Neural cell (in vitro differentiated cells): ENCODE measurements at regions not wholly inside any gene's neighbourhood (a gene's known extent, or its start where the extent isn't known, plus 50 kb on each side); places are given as distances from the start of the nearest gene placed in this dataset.

Experiments used
- EP300 ChIP-seq: fragments of 450-650 bp; conservative IDR thresholded peaks from 2 replicates; pipeline ENCODE4 v1.6.1; 2014; ENCODE audit warnings: antibody characterized with exemption, mild to moderate bottlenecking, moderate library complexity; ENCODE audit not compliant: poor library complexity, severe bottlenecking
- EZH2 ChIP-seq: fragments of 200-600, 300-800 bp; shearing (Covaris generic), sonication (generic); IDR thresholded peaks from 2 replicates; pipeline ENCODE4 v1.6.1; 2014; ENCODE audit warnings: antibody characterized with exemption, low read length, borderline replicate concordance, mild to moderate bottlenecking; ENCODE audit not compliant: insufficient read depth, poor library complexity, severe bottlenecking
- POLR2AphosphoS5 ChIP-seq: IDR thresholded peaks from 2 replicates; pipeline ENCODE4 v1.6.1; 2012
- TAF1 ChIP-seq: IDR thresholded peaks from 2 replicates; pipeline ENCODE4 v1.6.1; 2012; ENCODE audit warnings: low read depth
- TF ChIP-seq, protein P1 (sequence below): fragments of 450-650 bp; IDR thresholded peaks from 2 replicates; pipeline ENCODE4 v1.5.1; 2014; ENCODE audit warnings: antibody characterized with exemption, mild to moderate bottlenecking, moderate library complexity; ENCODE audit not compliant: poor library complexity, severe bottlenecking

DNA sequence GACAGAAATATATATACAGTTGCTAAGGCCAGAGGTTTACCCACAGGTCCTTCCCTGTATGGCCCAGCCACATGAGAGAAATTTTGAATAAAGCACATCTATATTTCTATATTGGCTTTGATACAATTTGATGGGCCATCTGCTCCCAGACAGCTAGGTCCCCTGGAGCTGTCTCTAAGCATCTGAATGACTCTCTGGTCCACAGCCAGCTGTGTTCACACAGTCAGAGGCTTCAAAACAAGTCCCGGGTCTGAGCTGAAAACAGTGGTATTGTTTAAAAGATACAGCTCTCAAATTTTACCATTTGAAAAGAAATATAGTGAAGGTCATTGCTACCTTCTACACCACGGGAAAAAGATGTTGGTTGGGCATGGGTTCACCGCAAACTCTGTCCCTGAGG lies 161.1 kb downstream of the SLC35B3 start:
- TF ChIP-seq EP300 (no peak), POLR2AphosphoS5 (no peak), EZH2 (no peak), TAF1 (no peak)
- TF ChIP-seq, protein P1, sequence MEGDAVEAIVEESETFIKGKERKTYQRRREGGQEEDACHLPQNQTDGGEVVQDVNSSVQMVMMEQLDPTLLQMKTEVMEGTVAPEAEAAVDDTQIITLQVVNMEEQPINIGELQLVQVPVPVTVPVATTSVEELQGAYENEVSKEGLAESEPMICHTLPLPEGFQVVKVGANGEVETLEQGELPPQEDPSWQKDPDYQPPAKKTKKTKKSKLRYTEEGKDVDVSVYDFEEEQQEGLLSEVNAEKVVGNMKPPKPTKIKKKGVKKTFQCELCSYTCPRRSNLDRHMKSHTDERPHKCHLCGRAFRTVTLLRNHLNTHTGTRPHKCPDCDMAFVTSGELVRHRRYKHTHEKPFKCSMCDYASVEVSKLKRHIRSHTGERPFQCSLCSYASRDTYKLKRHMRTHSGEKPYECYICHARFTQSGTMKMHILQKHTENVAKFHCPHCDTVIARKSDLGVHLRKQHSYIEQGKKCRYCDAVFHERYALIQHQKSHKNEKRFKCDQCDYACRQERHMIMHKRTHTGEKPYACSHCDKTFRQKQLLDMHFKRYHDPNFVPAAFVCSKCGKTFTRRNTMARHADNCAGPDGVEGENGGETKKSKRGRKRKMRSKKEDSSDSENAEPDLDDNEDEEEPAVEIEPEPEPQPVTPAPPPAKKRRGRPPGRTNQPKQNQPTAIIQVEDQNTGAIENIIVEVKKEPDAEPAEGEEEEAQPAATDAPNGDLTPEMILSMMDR = no peak
